Parathyroid adenoma (tissue), 2 donors: ENCODE measurements at regions not wholly inside any gene's neighbourhood (a gene's known extent, or its start where the extent isn't known, plus 50 kb on each side); places are given as distances from the start of the nearest gene placed in this dataset.

Source experiments
- H2AFZ ChIP-seq: fragments of 300-600 bp; sonication (generic); one replicate; pipeline ENCODE4 v1.7.0; 2017; ENCODE audit warnings: antibody characterized with exemption, mild to moderate bottlenecking
- H3K27ac ChIP-seq: fragments of 300-600 bp; sonication (generic); one replicate; pipeline ENCODE4 v1.7.0; 2017
- H3K27me3 ChIP-seq: fragments of 300-600 bp; sonication (generic); one replicate; pipeline ENCODE4 v1.7.0; 2017; ENCODE audit warnings: low read length; ENCODE audit not compliant: control insufficient read depth, insufficient read depth
- H3K36me3 ChIP-seq: fragments of 300-600 bp; sonication (generic); one replicate; pipeline ENCODE4 v1.7.0; 2017; ENCODE audit warnings: low read length; ENCODE audit not compliant: control insufficient read depth, insufficient read depth
- H3K4me1 ChIP-seq: fragments of 300-600 bp; sonication (generic); one replicate; pipeline ENCODE4 v1.7.0; 2017; ENCODE audit warnings: control low read depth
- H3K4me2 ChIP-seq: fragments of 300-600 bp; sonication (generic); one replicate; pipeline ENCODE4 v1.7.0; 2017; ENCODE audit warnings: low read length
- H3K4me3 ChIP-seq: fragments of 300-600 bp; sonication (generic); one replicate; pipeline ENCODE4 v1.7.0; 2017; ENCODE audit warnings: low read depth, low read length
- H3K79me2 ChIP-seq: fragments of 300-600 bp; sonication (generic); one replicate; pipeline ENCODE4 v1.7.0; 2017; ENCODE audit warnings: control low read depth
- H3K9ac ChIP-seq: fragments of 300-600 bp; sonication (generic); one replicate; pipeline ENCODE4 v1.7.0; 2017; ENCODE audit warnings: mild to moderate bottlenecking
- H3K9me3 ChIP-seq: fragments of 300-600 bp; sonication (generic); one replicate; pipeline ENCODE4 v1.7.0; 2017; ENCODE audit warnings: low read length; ENCODE audit not compliant: control insufficient read depth
- CTCF ChIP-seq: fragments of 300-600 bp; sonication (generic); IDR thresholded peaks from one replicate; pipeline ENCODE4 v1.7.0; 2017; ENCODE audit warnings: antibody characterized with exemption, mild to moderate bottlenecking
- donor health status: primary hyperparathyroidism.

GRCh38 chr12:68468036-68468435 lies 135.9 kb upstream of the MDM1 start:
- Histone ChIP-seq H2AFZ (no peak overlapping the region), H3K9me3 (no peaks in the 10 kb centered on the region), H3K4me3 (no peak overlapping the region), H3K4me1 (no peaks in the 10 kb centered on the region), H3K9ac (no peak overlapping the region), H3K27me3 (no peaks in the 10 kb centered on the region), H3K4me2 (no peak overlapping the region), H3K36me3 (no peaks in the 10 kb centered on the region), H3K27ac (no peak overlapping the region), H3K79me2 (no peaks in the 10 kb centered on the region)
- no peak for TF ChIP-seq CTCF

GRCh38 chr12:68469113-68469512 lies 137.0 kb upstream of the MDM1 start:
- Histone ChIP-seq H3K4me2 (no peak overlapping the region), H3K9ac (no peak overlapping the region), H3K27ac (no peak overlapping the region), H3K79me2 (no peaks in the 10 kb centered on the region), H3K9me3 (no peaks in the 10 kb centered on the region), H3K27me3 (no peaks in the 10 kb centered on the region), H3K4me3 (no peak overlapping the region), H3K4me1 (no peaks in the 10 kb centered on the region), H2AFZ (no peak overlapping the region), H3K36me3 (no peaks in the 10 kb centered on the region)
- no peak for TF ChIP-seq CTCF

- no peak overlapping the region for H3K9ac ChIP-seq
- H3K9me3 ChIP-seq, result no peaks in the 10 kb centered on the region
- H3K4me2 ChIP-seq, result no peak overlapping the region
- TF ChIP-seq CTCF, result no peak
- H3K79me2 ChIP-seq, result no peaks in the 10 kb centered on the region
- H3K27ac ChIP-seq, result no peak overlapping the region
- no peaks in the 10 kb centered on the region for H3K27me3 ChIP-seq
- H3K4me3 ChIP-seq, result no peak overlapping the region
- no peaks in the 10 kb centered on the region for H3K4me1 ChIP-seq
- no peak overlapping the region for H2AFZ ChIP-seq
- no peaks in the 10 kb centered on the region for H3K36me3 ChIP-seq
These were observed 138.6 kb upstream of the MDM1 start for GRCh38 chr12:68470664-68471328.

- Histone ChIP-seq H3K4me3 (no peak overlapping the region), H3K27ac (no peak overlapping the region), H3K27me3 (no peaks in the 10 kb centered on the region), H2AFZ (no peak overlapping the region), H3K9ac (no peak overlapping the region), H3K36me3 (no peaks in the 10 kb centered on the region), H3K4me2 (no peak overlapping the region), H3K4me1 (peaks cover 6% of the 10 kb centered on the region), H3K9me3 (no peaks in the 10 kb centered on the region), H3K79me2 (no peaks in the 10 kb centered on the region)
- no peak for TF ChIP-seq CTCF
These were observed 136.1 kb upstream of the RAP1B start for GRCh38 chr12:68474467-68475204.
